Stimulated activated CD4-positive, alpha-beta T cell treated with anti-CD3 and anti-CD28 coated beads, Interleukin-12 subunit alpha, Interleukin-12 subunit beta, amount 100 ng/mL, for 4 hours (primary cell): ENCODE measurements at regions not wholly inside any gene's neighbourhood (a gene's known extent, or its start where the extent isn't known, plus 50 kb on each side); places are given as distances from the start of the nearest gene placed in this dataset.

Experiments used
- DNase-seq: peaks from one replicate; pipeline ENCODE4 v3.0.0-alpha.2; 2020

DNA sequence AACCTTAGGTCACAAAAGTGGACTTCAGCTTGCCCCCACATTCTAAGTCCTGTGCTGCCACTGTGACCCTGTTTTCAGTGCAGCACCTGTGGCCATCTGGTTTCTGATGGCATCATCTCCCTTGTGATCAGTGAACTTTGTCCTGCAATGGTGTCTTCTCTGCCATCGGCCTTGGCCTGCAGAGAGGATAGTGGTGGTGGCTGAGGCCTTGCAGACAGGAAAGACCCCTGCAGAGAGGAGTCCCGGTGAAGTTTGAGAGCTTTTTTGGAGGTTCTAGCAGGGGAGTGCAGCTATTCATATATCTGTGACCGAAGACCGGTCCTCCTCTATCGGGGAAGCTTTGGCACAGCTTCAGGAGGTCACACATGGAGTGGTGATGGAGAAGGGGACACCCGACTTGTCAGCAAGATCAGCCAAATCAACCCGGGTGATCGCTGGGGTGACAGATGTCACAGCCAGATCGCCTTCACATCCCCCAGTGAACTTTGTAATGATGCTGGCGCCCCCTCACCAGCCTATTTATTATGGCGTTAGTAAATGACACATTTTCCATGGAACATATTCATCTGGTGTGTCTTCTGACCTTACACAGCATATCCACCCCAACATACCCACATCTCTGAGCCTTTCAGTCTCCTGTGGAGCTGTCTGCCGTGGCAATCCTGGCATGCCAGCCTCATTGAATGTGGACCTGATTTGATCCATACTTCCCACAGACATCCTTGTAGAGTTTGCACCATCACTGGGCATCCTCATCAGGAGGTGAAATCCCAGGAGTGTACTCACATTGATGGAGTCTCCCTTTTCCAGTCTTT lies 136.1 kb downstream of the PAPOLA start:
- no peak for DNase-seq

DNA sequence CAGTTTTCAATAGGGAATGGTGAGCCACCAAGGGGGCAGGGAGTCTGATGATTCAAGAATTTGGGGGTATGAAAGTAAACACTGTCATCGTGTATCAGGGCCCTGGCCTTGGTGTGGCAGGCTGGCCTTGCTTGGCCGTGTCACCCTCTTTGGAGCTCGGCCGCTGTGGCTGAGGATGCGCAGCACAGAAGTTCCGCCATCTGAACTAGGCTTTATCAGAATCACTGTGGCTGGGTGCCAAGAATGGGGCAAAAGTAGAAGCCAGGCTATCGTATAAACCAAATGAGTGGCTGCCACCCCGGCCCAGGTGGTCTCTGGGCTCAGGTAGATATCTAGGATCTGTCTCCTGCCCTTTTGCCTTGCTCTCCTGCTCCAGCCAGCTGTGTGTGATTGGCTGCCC lies 137.4 kb downstream of the PAPOLA start:
- no peak for DNase-seq

DNA sequence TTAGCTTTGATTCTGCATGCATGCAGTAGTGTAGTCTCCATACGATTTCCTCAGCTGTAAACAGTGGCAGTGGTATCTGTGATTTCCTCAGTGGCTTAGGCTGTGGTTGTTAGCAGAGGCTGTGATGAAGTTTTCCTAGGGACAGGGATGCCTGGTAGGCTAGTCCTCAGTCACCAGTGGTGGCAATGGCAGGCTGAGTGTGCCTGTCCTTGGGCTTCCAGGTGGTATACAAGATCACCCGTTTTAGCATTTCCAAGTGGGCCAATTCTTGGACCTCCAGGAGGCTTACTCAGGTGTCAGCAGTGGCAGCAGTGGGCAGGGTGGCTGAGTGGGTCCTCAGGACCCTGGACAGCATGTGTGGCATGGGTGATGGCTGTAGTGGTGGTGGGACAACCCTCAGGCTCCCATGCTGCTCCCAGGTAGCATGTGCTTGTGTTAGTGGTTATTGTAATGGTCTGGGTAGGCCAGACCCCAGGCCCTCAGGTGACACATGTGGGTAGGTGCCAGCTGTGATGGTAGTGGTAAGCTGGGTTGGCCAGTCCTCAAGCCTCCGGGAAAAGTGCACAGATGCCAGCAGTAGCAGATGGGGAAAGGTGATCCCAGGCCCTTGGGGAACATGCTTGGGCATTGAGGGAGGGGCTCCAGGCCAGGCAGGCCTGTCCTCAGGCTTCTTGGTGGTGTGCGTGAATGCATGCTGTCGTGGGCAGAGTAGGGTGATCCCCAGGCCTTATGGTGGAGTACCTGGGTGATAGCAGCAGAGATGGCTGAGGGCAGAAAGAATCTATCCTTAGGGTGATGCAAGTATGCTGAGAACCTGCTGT lies 146.5 kb downstream of the PAPOLA start:
- no peak for DNase-seq

DNA sequence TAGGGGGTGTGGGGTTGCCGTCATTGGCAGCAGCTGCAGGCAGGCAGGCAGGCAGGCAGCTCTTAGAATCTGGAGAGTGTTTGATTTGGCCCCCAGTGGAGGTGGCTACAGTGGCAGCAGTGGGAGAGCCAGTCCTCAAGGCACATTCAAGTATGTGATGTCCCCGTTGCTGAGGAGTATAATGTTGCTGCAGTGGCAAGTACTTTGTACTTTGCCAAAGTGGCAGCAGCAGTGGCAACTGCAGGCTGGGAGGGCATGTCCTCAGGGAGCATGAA lies 147.1 kb downstream of the PAPOLA start:
- no peak for DNase-seq

DNA sequence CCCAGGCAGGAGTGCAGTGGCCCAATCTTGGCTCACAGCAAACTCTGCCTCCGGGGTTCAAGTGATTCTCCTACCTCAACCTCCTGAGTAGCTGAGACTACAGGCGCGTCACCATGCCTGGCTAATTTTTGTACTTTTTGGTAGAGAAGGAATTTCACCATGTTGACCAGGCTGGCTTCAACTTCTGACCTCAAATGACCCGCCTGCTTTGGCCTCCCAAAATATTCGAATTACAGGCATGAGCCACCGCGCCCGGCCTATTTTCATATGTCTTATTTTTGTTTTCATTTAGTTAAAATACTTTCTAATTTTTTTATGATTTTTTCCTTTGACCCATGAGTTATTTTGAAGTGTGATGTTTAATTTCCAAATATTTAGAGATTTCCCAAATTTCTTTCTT lies 143.6 kb upstream of the VRK1 start:
- no peak for DNase-seq

DNA sequence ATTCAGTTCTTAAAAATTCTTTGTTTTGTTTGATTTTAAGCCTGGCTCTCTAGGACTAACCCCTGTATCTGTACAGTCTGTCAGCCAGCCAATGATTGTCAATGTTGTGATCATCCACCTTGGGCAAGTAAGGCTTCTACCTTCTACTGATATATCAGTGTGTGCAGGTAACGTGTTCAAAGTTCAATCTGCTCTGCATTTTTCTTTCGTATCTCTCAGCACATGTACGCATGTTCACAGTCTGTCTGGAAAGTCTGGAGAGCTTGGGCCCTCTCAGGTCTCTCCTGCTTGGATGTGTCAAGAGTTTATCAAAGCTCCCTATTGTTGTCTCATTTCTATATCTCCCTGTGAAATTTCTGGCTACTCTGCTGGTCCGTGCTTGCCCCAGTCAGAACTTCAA lies 138.6 kb upstream of the VRK1 start:
- no peak for DNase-seq

DNA sequence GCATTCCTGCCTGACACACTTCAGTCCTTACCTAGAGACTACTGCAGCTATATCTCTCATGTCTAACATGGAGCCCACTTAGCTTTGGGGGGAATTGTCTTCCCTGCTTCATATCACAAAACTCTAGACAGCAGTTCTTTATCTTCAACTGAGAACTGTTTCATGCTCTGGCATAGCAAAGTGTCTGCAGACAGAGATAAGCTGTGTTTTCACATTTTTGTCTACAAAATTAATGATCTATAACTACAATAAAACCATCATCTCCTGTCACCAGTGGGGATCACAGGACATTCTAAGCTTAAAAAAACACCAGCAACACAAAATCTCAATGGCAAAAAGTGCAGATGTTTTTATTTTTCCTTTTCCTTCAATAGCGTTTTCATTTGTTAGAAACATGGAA lies 137.1 kb upstream of the VRK1 start:
- no peak for DNase-seq

DNA sequence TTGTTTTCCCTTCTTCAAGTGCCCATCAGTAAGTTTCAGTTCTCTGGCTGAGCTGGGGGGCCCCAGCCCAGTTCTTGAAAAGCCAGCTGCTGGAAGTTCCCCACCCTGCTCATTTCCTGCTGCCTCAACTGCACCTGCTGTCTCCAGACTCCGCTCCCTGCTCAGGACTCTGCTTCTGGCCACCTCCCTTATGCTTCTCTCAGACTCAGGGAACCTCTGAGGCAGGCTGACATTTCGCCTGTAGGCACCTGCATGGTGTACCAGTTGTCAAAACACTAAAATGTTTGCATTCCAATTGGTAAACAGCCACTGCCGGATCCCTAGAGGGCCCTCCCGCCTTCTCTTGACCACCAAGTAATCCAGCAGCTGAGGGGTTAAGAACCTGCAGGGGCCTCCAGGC lies 136.5 kb upstream of the VRK1 start:
- DNase-seq, result no peak

DNA sequence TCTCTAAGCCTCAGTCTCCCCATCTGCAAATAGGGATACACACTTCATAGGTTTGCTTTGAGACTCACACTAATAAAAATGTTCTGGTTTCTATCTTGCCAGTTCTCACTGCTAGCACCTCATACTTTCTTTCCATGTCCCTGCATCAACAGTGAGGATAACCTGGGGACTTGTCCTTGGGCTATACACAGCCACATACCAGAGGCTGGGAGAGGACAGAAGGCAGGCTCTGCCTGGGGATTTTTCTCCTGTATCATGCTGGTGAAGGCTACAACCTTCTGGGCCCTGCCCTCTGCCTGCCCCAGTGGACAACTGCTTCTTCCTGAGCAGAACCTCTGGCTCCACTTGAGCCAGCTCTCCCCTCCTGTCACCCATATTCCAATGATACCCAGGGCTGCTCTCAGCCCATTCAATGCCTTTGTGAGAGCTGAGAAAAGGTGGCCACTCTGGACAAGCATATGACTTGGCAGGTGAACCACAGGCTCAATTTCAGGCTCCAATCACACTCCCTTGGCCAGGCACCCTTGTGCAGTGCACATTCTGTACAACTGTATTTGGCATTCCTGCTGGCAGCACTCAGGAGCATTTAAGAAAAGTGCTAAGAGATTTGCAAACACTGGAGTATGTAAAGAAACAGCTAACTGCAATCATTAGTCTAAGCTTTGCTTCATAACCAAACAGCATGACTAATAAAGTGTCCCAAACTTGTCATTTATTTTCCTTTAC lies 135.8 kb upstream of the VRK1 start:
- no peak for DNase-seq

DNA sequence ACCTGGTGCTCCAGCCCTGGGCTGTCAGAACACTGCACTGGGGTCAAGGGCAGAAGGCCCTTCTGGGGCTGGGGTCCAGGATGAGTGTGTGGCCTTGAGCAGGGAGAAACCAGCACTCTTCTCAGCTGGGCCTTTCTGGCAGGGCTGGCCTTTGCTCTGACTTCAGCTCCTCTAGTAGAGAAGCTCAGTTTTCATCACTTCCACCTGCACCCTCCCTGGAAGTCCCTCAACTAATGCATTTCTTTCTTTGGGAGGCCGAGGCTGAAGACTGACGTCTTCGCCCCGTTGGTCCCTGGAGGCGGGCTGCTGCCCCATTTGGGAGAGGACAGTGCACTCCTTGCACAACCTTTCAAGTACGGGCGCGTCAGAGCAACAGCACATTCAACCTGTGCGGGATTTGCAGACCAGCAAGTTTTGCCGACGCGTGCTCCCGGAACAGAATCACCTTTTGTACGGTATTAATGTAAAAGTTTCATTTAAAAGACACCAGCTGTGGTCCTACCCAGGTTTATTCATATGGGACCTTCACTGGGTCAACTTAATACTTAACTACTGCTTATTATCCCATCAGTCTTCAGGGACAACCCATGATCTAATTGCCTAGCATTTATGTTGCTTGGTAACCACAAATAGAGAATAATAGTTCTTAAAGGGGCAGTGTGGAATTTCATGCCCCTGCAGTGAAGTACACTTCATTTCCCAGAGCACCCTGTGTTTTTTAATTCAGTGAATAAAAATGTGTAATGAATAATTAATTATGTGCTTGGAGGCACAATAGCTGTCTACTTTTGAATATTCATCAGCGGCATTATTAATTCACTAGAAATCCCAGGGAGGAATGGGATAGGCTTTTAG lies 134.8 kb upstream of the VRK1 start:
- no peak for DNase-seq

DNA sequence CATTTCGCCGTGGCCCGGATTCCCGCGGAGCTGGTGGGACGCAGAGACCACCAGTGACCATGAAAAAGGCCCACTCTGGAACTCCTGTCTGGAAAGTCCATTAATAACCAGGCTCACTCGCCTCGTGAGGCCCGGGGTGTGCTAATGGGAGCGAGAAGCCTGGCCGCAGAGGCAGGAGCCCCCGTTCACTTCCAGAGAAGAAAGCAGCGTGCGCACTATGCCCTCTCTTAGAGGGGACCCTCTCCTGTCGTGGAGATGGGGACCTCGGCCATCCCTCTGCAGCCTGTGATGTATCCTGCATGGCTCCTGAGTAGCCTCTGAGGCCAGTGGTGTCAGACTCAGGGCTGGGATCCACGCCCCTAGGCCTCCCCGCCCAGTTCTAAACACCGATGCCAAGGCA lies 134.1 kb upstream of the VRK1 start:
- no peak for DNase-seq

DNA sequence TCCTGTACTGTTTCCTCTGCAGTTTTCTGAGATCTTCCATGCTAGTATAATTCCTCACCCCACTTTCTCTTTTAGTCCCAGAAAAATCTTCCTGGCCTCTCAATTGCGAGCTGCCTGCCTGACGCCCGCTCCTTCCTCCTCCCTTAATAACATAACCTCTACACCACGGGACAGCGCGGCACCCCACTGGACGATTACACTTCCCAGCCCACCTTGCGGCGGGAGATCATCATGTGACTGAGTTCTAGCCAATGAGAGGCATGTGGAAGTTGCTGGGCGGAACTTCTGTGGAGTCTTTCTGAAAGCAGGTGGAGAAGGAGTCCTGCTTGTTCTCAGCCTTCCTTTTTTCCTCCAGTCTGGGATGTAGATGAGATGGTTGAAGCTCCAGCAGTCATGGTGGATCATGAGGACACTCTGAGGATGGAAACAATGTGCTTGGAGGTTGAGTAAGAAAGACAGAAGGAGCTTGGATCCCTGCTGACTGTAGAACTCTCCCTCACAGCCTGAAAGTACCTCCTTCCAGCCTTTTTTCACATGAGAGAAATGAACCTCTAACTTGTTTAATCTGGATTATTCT lies 133.6 kb upstream of the VRK1 start:
- no peak for DNase-seq

DNA sequence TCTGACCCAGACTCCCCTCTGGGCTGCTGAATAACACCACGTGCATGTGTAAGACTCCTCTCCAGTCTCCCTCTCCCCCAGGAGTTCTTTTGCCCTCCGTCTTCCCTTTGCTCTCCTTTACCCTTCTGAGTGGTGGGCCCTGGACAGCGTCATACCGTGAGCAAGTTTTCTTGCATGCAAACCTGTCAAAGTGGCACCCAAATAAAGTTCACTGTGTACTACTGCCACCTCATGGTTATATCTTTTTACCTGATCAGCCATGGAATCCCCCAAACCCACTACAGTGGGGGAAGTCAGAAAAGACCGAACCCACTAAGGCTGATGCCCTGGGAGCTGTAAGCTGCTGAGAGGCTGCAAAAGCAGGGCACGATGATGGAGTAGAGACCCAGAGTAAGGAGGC lies 131.1 kb upstream of the VRK1 start:
- DNase-seq, result no peak

DNA sequence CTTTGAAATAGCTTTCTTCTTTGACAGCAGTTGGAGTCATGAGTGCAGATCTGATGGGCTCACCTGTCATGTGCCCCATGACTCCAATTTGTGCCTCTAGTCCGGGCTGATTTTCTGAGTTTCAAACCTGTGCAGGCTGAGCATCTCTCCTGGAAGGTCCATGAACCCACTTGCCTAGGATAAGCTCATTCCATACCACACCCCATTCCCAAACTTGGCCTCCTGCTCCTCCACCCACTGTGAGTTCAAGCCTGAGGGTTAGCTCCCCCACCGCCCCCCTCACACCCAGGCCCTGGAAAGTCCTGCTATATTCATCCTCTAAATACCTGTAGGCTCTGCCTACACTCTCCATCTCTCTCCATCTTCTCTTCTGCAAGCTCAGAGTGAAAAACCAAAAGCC lies 126.8 kb upstream of the VRK1 start:
- DNase-seq, result no peak

DNA sequence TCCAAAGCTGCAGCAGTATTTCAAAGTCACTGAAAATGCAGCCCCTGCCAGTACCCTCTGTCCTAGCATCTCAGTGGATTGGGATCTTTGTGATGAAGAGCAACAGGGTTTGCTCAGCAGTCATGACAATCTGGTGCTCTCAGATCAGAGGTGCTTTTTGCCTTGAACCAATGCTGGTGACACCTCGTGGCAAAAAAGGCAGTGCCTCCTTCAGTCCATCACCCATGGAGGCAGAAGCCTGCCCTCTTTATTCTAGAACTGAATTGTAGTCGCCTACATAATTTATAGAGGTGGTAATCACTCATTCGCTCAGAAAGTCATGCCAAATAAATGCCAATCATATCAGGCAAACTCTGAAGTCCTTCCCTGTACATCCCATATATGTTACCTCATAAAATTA lies 126.0 kb upstream of the VRK1 start:
- DNase-seq, result no peak

DNA sequence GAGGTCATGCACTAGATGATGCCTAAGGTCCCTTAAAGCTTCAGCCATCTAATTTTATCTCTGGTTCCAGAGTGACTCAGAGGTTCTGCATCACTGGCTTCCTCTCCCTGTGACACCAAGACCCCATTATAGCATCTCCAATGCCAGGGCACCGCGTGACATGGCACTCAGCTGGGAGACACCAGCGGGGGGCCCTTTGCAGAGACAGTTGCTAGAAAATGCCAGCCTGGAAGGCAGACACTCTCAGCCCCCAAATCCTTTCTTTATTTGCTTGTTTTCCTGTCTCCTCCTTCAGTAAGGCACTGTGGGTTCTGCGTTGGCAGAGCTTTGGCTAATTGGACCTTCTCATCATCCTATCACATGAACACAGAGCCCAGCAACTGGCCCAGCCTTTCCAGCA lies 123.5 kb upstream of the VRK1 start:
- no peak for DNase-seq

DNA sequence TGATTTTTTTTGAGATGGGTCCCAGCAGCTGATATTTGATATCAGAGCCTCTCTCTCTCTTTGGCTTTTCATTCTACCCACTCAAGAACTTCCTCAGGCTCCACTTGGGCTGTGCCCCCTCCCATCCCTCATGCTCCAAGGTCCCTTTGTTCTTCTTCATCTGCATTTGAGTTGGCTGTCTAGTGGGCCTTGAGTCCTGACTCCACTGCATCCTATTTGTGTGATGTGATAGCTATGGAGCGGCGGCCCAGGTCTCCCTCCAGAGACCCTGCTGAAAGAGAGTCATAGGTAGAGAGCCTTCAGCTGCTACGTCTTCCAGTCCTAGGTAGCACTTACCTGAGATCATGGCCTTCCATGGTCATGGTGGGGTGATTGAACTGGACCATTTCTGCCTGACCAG lies 123.1 kb upstream of the VRK1 start:
- no peak for DNase-seq

DNA sequence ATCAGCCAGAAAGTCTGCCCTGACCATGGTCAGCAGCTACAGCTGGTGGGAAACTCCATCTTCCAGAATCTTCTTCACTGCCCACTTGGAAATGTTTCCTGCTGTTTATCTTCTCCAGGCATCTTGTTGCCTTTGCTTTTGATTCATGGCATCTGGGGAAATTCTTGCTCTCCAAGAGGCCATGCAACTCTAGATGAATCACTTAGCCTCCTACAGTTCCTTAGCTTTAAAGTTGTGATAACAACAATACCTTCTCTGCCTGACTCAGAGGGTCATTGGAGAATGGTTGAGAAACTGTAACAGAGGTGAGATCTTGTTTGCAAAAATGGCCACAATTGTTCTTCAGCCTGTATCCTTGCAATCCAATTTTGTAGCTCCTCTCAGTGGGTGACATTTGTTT lies 121.0 kb upstream of the VRK1 start:
- DNase-seq, result no peak

DNA sequence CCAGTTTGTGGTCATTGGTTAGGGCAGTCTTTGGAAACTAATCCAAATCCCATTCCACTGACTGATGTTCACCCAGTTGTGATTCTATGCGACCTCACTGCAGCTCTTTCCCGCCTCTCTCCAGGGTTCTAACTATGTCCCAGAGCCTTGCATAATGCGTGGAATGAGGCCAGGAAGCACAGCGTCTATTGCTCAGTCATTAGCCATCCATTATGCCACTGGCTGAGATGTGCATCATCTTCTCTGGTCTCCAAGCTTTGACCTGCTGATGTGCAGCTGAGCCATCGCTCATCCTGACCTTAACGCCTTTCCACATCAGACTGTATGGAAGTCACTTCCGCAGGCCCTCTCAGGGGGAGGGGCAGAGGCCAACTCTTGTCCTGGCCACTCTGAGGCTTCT lies 115.4 kb upstream of the VRK1 start:
- DNase-seq, result no peak

DNA sequence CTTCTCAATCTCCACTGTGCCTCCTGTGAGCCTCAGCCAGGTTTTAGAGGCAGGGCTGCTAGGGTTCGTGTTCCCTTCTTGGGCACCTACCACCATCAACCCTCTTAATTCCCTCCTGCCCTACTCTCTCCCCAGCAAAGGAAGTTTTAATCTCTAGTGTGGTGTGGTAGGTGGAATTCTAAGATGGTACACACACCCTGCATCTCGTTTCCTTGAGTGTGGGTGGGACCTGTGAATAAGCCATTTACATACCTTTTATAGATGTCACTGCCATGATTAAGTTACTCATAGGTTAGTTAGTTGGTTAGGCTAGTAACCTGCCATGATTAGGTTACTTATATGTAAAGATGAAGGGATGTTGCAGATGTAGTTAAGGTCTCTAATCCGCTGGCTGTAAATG lies 114.8 kb upstream of the VRK1 start:
- no peak for DNase-seq

DNA sequence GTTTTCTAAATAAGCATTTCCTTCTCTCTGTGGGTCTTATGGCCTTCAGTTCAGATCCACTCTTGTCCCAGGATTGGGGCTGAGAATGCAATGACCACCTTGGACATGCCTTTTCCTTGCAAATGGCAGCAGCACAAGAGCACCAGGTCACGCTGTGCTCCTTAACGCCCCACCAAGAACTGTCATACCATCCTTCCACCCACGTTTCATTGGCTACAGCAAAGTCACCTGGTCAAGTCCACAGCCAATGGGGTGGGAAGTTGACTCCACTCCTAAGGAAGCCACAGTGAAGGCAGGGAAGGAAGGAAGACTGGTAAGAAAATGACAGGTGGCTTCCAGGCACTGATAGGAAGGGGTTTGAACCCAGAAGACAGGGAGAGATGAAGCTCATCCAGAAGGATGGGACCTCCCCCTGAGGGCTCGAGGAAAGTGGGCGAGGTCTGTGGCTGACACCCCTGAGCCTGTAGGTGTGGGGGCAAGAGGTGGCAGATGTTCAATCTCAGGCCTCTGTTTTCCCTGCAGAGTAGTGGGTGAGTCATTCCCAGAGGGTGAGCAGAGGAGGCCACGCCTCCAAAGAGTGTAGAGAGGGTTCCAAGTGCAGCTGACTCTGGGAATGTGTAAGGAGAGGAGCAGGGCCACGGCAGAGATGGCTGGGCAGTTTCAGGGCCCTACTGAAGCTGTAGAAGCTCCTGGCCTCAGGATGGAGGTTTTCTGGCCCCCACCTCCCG lies 113.5 kb upstream of the VRK1 start:
- DNase-seq, result no peak

DNA sequence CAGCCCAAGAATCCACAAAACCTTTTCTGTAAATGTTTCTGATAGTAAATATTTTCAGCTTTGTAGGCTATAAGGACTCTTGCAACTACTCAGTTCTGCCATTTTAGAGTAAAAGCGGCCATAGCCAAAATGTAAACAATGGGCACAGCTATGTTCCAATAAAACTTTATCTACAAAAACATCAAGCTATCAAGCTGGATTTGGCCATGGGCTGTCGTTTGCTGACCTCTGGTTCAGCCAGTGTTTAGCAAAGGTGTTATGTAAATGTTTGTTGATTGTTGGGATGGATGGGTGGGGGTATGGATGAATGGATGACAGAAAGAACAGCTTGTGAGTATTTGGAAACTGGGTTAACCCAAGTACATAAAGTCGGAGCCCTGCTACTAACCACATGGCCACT lies 111.1 kb upstream of the VRK1 start:
- DNase-seq, result no peak
